Heart left ventricle (tissue), 16 donors: ENCODE measurements at regions not wholly inside any gene's neighbourhood (a gene's known extent, or its start where the extent isn't known, plus 50 kb on each side); places are given as distances from the start of the nearest gene placed in this dataset.

ENCODE experiments used
- ATAC-seq, 4 donors: fragments of 200-7000 bp; cut with Tn5 transposase; one replicate each; pipeline ENCODE4 v1.9.1; 2020 to 2022; ENCODE audit warnings: moderate library complexity in 4 of 4, mild to moderate bottlenecking in 3 of 4, moderate number of reproducible peaks in 1 of 4
- DNase-seq, 5 donors: peaks; one replicate each; pipeline ENCODE4 v3.0.0-alpha.2; 2020
- H3K27ac ChIP-seq, 12 donors: fragments of 200-600 bp; sonication (generic) in 4 of 12; one replicate each; pipeline versions ENCODE4 v1.5.0 to v1.8.0; 2016 to 2022; ENCODE audit warnings: mild to moderate bottlenecking in 2 of 12
- H3K27me3 ChIP-seq, 9 donors: fragments of 200-600 bp; sonication (generic) in 2 of 9; one replicate each; pipeline versions ENCODE4 v1.5.1 to v1.8.0; 2016 to 2022; ENCODE audit warnings: mild to moderate bottlenecking in 3 of 9
- H3K36me3 ChIP-seq, 9 donors: fragments of 200-600 bp; sonication (generic) in 2 of 9; one replicate each; pipeline versions ENCODE4 v1.5.0 to v1.8.0; 2018 to 2022; ENCODE audit warnings: mild to moderate bottlenecking in 2 of 9
- H3K4me1 ChIP-seq, 12 donors: fragments of 200-600 bp; sonication (generic) in 4 of 12; one replicate each; pipeline versions ENCODE4 v1.5.0 to v1.8.0; 2016 to 2022; ENCODE audit warnings: mild to moderate bottlenecking in 3 of 12
- H3K4me3 ChIP-seq, 12 donors: fragments of 200-600 bp; sonication (generic) in 4 of 12; one replicate each; pipeline versions ENCODE4 v1.5.0 to v1.8.0; 2017 to 2022; ENCODE audit warnings: mild to moderate bottlenecking in 9 of 12, moderate library complexity in 4 of 12
- H3K9me3 ChIP-seq, 12 donors: fragments of 200-600 bp; sonication (generic) in 4 of 12; one replicate each; pipeline versions ENCODE4 v1.5.0 to v1.8.0; 2016 to 2022; ENCODE audit warnings: mild to moderate bottlenecking in 1 of 12
- POLR2A ChIP-seq, 2 donors: fragments of 450-650 bp; IDR thresholded peaks; one replicate each; pipeline ENCODE4 v1.6.1; 2017; ENCODE audit warnings: antibody characterized with exemption in 2 of 2, mild to moderate bottlenecking in 2 of 2, moderate library complexity in 2 of 2
- WGBS, 4 donors: extraction: QIAGEN DNeasy Blood & Tissue Kit in 2 of 4; methylation state at CpG; one replicate each; pipeline versions ENCODE4 v1.1.5 to v1.1.7; 2013 to 2018; 5-methylcytosine and 5-hydroxymethylcytosine counted together
- intact Hi-C, 10 donors: fragments of 100-400 bp; cut with DNase I; formaldehyde crosslinking; loops; one replicate each; pipeline versions ENCODE4 v1.11.1 to v1.14.2; 2022
- TF ChIP-seq, protein P1 (sequence below), 12 donors: fragments of 200-600 bp; sonication (generic) in 4 of 12; IDR thresholded peaks; one replicate each; pipeline versions ENCODE4 v1.5.0 to v1.8.0; 2018 to 2022; ENCODE audit warnings: antibody characterized with exemption in 12 of 12, mild to moderate bottlenecking in 5 of 12
- donor health status: ischemic (EF 13 %, LVEDD 7.1; RV severe dilation, severe dysfunction).
- donor health status: healthy with polysubstance abuse.
- donor health status: DM: no; HTN: yes; CAD: no.
- donor health status: DM: no; HTN: no; CAD: no.
- donor health status: ischemic (EF 25% LVEDD 6.9; RV normal size, moderate dysfunction).
- donor health status: ischemic (EF 25% LVEDD 5.7; RV mildly dilated, moderate dysfunction).
- donor health status: healthy.
- donor health status: DM: yes; HTN: yes; CAD: no.
- donor health status: ischemic (EF 35%, LVEDD 5.7; RV mildly dilated, moderate dysfunction).
- donor health status: nonischemic (EF 11% LVEDD 7.7; RV severe dilation, severe dysfunction).
- donor health status: DM: yes; HTN: yes; CAD: no.
- donor health status: PGD.
- donor health status: ischemic (EF 29% LVEDD 5.4; RV normal size, mild dysfunction).
- donor health status: nonischemic (EF 23%, LVEDD 6.1; RV moderate dilation, normal function).

DNA sequence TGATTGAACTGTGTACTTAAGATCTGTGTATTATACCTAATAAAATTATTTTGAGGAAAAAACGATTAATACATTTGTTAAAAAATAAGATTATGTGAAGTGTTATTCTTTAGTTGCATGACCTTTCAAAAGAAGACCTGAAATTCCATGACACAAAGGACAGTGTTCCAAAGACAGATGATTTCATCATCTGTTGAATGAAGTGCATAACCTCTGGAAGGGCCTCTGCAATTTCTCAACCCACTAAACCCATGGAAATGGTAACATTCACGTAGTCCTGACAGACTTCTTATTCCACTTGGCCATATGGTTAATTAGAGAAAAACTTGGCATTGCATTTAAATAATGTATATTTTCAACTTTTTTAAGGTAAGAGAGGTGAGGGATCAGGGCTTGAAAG, 167.2 kb upstream of the CTNND2 start:
- Histone ChIP-seq H3K27me3 (no peaks in the 10 kb centered on the region), H3K4me3 (no peak overlapping the region), H3K27ac (no peak overlapping the region), H3K36me3 (no peaks in the 10 kb centered on the region), H3K4me1 (no peaks in the 10 kb centered on the region), H3K9me3 (no peaks in the 10 kb centered on the region)
- 61 to 72% (median 68%) methylated on average over 2 of the region's 2 CpGs for WGBS, 4 donors
- TF ChIP-seq, protein P1, sequence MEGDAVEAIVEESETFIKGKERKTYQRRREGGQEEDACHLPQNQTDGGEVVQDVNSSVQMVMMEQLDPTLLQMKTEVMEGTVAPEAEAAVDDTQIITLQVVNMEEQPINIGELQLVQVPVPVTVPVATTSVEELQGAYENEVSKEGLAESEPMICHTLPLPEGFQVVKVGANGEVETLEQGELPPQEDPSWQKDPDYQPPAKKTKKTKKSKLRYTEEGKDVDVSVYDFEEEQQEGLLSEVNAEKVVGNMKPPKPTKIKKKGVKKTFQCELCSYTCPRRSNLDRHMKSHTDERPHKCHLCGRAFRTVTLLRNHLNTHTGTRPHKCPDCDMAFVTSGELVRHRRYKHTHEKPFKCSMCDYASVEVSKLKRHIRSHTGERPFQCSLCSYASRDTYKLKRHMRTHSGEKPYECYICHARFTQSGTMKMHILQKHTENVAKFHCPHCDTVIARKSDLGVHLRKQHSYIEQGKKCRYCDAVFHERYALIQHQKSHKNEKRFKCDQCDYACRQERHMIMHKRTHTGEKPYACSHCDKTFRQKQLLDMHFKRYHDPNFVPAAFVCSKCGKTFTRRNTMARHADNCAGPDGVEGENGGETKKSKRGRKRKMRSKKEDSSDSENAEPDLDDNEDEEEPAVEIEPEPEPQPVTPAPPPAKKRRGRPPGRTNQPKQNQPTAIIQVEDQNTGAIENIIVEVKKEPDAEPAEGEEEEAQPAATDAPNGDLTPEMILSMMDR (IDR thresholded peaks at IDR 0.05) = no peak
- no peak for TF ChIP-seq POLR2A (IDR thresholded peaks at IDR 0.05)
- intact Hi-C loops = no loop called here
- DNase-seq = no peak
- no peak for ATAC-seq

GRCh38 chr5:12023614-12024241, 119.5 kb upstream of the CTNND2 start:
- DNase-seq = no peak
- no peak overlapping the region for H3K27ac ChIP-seq
- TF ChIP-seq, protein P1 (IDR thresholded peaks at IDR 0.05) = peak; percentile 35 to 68 (median 50)
- no peak for TF ChIP-seq POLR2A (IDR thresholded peaks at IDR 0.05)

GRCh38 chr5:12022444-12022843, 118.2 kb upstream of the CTNND2 start:
- H3K9me3 ChIP-seq = no peaks in the 10 kb centered on the region
- H3K4me3 ChIP-seq = no peak overlapping the region
- intact Hi-C loops = loop anchor here in 7 of 10 donors (5.0 to 10.0 kb wide), 4 partner anchors 755 to 1328 kb away; no protein-coding TSS in a partner anchor
- H3K27me3 ChIP-seq = no peaks in the 10 kb centered on the region
- TF ChIP-seq, protein P1 (IDR thresholded peaks at IDR 0.05) = no peak
- no peak for TF ChIP-seq POLR2A (IDR thresholded peaks at IDR 0.05)
- H3K36me3 ChIP-seq = no peaks in the 10 kb centered on the region
- no peaks in the 10 kb centered on the region for H3K4me1 ChIP-seq
- ATAC-seq (no peak), DNase-seq (no peak)
- 83 to 93% (median 87%) methylated on average over 3 of the region's 3 CpGs for WGBS, 4 donors
- no peak overlapping the region for H3K27ac ChIP-seq

More at GRCh38 chr5:12023614-12024241, 119.5 kb upstream of the CTNND2 start:
- no peak overlapping the region for H3K4me3 ChIP-seq
- H3K36me3 ChIP-seq = no peaks in the 10 kb centered on the region
- intact Hi-C loops = loop anchor here in 7 of 10 donors (5.0 to 10.0 kb wide), 4 partner anchors 756 to 1329 kb away; no protein-coding TSS in a partner anchor
- peaks cover 0 to 7% (median 0%) of the 10 kb centered on the region in 12 donors for H3K9me3 ChIP-seq
- 42 to 47% (median 46%) methylated on average over 5 of the region's 5 CpGs for WGBS, 4 donors
- H3K4me1 ChIP-seq = no peaks in the 10 kb centered on the region
- no peak for ATAC-seq
- no peaks in the 10 kb centered on the region for H3K27me3 ChIP-seq

GRCh38 chr5:12019306-12019705, 115.1 kb upstream of the CTNND2 start:
- intact Hi-C loops = no loop called here
- DNase-seq = no peak

More at GRCh38 chr5:12019306-12019705, 115.1 kb upstream of the CTNND2 start:
- WGBS, 4 donors = 78 to 91% (median 87%) methylated on average over 1 of the region's 1 CpG
- Histone ChIP-seq H3K27me3 (no peaks in the 10 kb centered on the region), H3K27ac (no peak overlapping the region), H3K36me3 (no peaks in the 10 kb centered on the region), H3K4me3 (no peak overlapping the region), H3K9me3 (peaks cover 0 to 6% (median 0%) of the 10 kb centered on the region in 12 donors), H3K4me1 (no peaks in the 10 kb centered on the region)
- ATAC-seq = no peak
- TF ChIP-seq POLR2A (IDR thresholded peaks at IDR 0.05) = no peak
- TF ChIP-seq, protein P1 (IDR thresholded peaks at IDR 0.05) = no peak
